ENCODE measurements at regions not wholly inside any gene's neighbourhood (a gene's known extent, or its start where the extent isn't known, plus 50 kb on each side); places are given as distances from the start of the nearest gene placed in this dataset.

- DNase-seq = no peak
- H3K4me3 ChIP-seq = no peak overlapping the region
- no peaks in the 10 kb centered on the region for H3K27me3 ChIP-seq
- H3K27ac ChIP-seq = no peak overlapping the region
- H3K4me1 ChIP-seq = no peaks in the 10 kb centered on the region
- no peaks in the 10 kb centered on the region for H3K9me3 ChIP-seq
- no peaks in the 10 kb centered on the region for H3K36me3 ChIP-seq
- H3K9ac ChIP-seq (ENCODE audit: low read depth in 2 of 2, low read length in 2 of 2) = no peak overlapping the region
- intact Hi-C loops (cut with DNase I) = no loop called here
- TF ChIP-seq, protein P1, sequence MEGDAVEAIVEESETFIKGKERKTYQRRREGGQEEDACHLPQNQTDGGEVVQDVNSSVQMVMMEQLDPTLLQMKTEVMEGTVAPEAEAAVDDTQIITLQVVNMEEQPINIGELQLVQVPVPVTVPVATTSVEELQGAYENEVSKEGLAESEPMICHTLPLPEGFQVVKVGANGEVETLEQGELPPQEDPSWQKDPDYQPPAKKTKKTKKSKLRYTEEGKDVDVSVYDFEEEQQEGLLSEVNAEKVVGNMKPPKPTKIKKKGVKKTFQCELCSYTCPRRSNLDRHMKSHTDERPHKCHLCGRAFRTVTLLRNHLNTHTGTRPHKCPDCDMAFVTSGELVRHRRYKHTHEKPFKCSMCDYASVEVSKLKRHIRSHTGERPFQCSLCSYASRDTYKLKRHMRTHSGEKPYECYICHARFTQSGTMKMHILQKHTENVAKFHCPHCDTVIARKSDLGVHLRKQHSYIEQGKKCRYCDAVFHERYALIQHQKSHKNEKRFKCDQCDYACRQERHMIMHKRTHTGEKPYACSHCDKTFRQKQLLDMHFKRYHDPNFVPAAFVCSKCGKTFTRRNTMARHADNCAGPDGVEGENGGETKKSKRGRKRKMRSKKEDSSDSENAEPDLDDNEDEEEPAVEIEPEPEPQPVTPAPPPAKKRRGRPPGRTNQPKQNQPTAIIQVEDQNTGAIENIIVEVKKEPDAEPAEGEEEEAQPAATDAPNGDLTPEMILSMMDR (IDR thresholded peaks at IDR 0.05) = no peak
Measured at GRCh38 chr9:29826421-29826820, 2253.1 kb upstream of the C9orf72 start.

DNA sequence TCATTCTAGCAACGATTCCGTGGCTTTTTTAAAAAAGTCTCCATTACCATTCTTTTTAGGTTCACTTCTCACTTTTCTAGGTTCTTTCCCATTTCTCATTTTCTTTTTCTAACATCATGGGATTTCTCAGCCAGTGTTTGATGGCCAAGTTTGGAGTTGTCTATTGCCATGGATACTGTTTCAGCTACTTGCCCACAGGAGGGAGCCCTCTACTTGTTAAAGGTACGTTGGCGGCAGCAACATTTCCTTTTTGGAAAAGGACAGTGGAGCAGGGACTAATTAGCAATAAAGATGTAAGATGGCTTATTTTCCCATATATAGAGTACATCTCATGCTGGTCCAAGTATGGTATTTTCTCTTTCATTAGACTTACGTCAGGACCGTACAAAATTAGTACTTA, 2257.5 kb upstream of the C9orf72 start:
- H3K27ac ChIP-seq = no peak overlapping the region
- H3K4me3 ChIP-seq = no peak overlapping the region
- H3K9me3 ChIP-seq = no peaks in the 10 kb centered on the region
- no peaks in the 10 kb centered on the region for H3K4me1 ChIP-seq
- DNase-seq = peak; percentile 52
- H3K36me3 ChIP-seq = no peaks in the 10 kb centered on the region
- TF ChIP-seq, protein P1 (IDR thresholded peaks at IDR 0.05) = peak; percentile 41
- intact Hi-C loops (cut with DNase I) = loop anchor here (10.0 kb wide), 1 partner anchor 1304 kb away; no protein-coding TSS in a partner anchor
- H3K27me3 ChIP-seq = no peaks in the 10 kb centered on the region
- H3K9ac ChIP-seq (ENCODE audit: low read depth in 2 of 2, low read length in 2 of 2) = no peak overlapping the region

DNA sequence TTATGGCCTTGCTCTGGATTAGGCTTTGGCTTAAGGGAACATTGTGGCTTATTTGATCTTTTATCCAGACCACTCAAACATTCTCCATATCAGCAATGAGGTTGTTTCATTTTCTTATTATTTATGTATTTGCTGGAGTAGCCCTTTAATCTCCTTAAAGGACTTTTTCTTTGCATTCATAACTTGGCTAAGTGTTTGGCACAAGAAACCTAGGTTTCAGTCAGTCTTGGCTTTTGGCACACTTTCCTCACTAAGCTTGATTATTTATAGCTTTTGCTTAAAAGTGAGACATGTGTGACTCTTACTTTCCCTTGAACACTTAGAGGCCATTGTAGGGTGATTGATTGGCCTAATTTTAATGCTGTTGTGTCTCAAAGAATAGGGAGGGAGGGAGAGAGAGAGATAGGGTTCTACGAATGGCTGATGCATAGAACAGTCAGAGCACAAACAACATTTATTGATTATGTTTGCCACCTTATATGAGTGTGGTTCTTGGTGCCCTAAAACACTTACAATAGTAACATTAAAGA, 2265.3 kb upstream of the C9orf72 start:
- Histone ChIP-seq H3K27ac (no peak overlapping the region), H3K4me1 (no peaks in the 10 kb centered on the region), H3K9ac (ENCODE audit: low read depth in 2 of 2, low read length in 2 of 2) (no peak overlapping the region), H3K4me3 (no peak overlapping the region), H3K27me3 (no peaks in the 10 kb centered on the region), H3K36me3 (no peaks in the 10 kb centered on the region), H3K9me3 (no peaks in the 10 kb centered on the region)
- intact Hi-C loops (cut with DNase I) = loop anchor here (10.0 kb wide), 1 partner anchor 1296 kb away; no protein-coding TSS in a partner anchor
- DNase-seq = no peak
- TF ChIP-seq, protein P1 (IDR thresholded peaks at IDR 0.05) = no peak

GRCh38 chr9:29844251-29844650, 2271.0 kb upstream of the C9orf72 start:
- DNase-seq = no peak

GRCh38 chr9:29850664-29851063, 2277.4 kb upstream of the C9orf72 start:
- H3K4me3 ChIP-seq = no peak overlapping the region
- no peak for DNase-seq
- TF ChIP-seq, protein P1 (IDR thresholded peaks at IDR 0.05) = no peak
- no peak overlapping the region for H3K9ac ChIP-seq (ENCODE audit: low read depth in 2 of 2, low read length in 2 of 2)
- H3K27me3 ChIP-seq = no peaks in the 10 kb centered on the region
- H3K36me3 ChIP-seq = no peaks in the 10 kb centered on the region
- intact Hi-C loops (cut with DNase I) = no loop called here
- H3K27ac ChIP-seq = no peak overlapping the region
- H3K4me1 ChIP-seq = no peaks in the 10 kb centered on the region
- H3K9me3 ChIP-seq = no peaks in the 10 kb centered on the region

More at GRCh38 chr9:29844251-29844650, 2271.0 kb upstream of the C9orf72 start:
- no peaks in the 10 kb centered on the region for H3K27me3 ChIP-seq
- no peaks in the 10 kb centered on the region for H3K9me3 ChIP-seq
- TF ChIP-seq, protein P1 (IDR thresholded peaks at IDR 0.05) = no peak
- H3K4me1 ChIP-seq = no peaks in the 10 kb centered on the region
- H3K9ac ChIP-seq (ENCODE audit: low read depth in 2 of 2, low read length in 2 of 2) = no peak overlapping the region
- intact Hi-C loops (cut with DNase I) = no loop called here
- no peak overlapping the region for H3K27ac ChIP-seq
- no peak overlapping the region for H3K4me3 ChIP-seq
- no peaks in the 10 kb centered on the region for H3K36me3 ChIP-seq
